ENCODE measurements at regions not wholly inside any gene's neighbourhood (a gene's known extent, or its start where the extent isn't known, plus 50 kb on each side); places are given as distances from the start of the nearest gene placed in this dataset.
"Not testable (repeated sequence)": the region's sequence is repeated elsewhere in the genome, so short reads cannot be mapped to it uniquely, and the experiment has no call there.

DNA sequence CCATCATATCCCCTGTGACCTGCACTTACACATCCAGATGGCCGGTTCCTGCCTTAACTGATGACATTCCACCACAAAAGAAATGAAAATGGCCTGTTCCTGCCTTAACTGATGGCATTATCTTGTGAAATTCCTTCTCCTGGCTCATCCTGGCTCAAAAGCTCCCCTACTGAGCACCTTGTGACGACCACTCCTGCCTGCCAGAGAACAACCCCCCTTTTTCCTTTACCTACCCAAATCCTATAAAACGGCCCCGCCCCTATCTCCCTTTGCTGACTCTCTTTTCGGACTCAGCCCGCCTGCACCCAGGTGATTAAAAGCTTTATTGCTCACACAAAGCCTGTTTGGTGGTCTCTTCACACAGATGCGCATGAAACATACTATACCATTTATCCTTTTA is 279.7 kb upstream of the CHRM3 start:
- not testable (repeated sequence) for DNase-seq

DNA sequence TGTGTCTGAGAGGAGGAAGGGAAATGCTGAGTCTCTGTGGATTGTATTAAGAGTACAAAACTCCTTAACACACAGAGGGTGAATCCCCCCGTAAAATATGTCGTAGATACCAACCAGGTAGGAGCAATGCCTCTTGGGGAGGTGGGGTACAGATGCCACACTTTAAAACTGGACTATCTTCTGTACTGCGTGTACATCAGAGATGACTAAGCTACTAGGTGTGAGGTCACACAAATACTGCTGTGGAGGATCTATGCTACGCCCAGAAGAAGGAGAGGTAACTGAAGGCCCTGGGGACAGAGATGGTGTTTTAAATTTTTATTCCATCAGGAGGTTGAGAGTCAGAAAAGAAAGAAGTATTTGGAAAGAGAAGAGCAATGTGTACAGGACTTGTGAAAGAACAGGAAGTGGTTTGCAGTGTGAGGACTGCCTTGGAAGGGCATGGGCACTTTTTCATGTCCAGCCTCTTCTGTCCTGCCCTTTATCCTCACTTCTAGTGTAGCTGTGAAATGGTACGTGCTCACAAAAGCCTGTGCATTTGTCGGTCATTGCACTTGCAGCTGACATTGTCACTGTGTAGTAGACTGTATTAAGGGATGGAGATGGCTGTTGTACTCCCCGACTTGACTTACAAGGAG is 287.8 kb upstream of the CHRM3 start:
- DNase-seq = no peak

DNA sequence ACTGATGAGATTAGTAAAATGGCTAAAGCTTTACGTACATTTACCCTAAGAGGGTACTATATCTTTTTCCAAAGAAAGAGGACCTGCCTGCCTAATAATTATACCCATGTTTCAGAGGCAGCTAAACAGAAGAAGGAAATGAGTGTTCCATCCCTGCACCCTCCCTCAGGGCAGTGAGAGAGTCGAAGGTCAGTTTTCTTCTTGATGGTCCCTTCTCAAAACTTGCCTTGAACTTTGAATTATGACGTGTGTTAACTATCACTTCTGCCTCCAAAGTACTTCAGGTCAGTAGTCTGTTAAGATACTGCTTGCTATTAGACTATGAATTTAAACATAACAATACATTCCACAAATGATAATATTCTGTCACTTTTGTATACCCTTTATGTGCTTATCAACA is 294.8 kb upstream of the CHRM3 start:
- no peak for DNase-seq

DNA sequence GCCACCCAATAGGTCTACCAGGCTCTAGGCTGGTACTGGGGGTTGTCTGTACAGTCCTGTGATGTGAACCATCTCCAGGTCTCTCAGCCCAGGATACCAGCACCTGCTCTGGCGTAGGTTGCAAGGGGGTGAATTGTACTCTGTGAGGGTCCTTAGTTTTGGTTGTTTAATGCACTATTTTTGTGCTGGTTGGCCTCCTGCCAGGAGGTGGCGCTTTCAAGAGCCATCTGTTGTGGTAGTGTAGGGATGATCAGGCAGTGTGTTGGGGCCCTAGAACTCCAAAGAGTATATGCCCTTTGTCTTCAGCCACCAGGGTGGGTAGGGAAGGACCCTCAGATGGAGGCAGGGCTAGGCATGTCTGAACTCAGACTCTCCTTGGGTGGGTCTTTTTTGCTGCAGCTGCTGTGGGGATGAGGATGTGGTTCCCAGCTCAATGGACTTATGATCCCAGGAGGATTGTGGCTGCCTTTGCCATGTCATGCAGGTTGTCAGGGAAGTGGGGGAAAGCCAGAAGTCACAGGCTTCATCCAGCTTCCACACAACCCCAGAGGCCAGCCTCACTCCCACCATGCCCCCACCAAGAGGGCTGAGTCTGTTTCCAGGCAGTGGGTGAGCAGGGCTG is 301.8 kb upstream of the CHRM3 start:
- DNase-seq = no peak

DNA sequence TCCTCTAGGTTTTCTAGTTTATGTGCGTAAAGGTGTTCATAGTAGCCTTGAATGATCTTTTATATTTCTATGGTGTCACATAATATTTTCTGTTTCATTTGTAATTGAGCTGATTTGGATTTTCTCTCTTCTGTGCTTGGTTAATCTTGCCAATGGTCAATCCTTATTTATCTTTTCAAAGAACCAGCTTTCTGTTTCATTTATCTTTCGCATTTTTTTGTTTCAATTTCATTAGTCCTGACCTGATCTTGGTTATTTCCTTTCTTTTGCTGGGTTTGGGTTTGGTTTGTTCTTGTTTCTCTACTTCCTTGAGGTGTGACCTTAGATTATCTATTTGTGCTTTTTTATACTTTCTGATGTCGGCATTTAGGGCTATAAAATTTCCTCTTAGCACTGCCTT is 304.4 kb upstream of the CHRM3 start:
- not testable (repeated sequence) for DNase-seq

DNA sequence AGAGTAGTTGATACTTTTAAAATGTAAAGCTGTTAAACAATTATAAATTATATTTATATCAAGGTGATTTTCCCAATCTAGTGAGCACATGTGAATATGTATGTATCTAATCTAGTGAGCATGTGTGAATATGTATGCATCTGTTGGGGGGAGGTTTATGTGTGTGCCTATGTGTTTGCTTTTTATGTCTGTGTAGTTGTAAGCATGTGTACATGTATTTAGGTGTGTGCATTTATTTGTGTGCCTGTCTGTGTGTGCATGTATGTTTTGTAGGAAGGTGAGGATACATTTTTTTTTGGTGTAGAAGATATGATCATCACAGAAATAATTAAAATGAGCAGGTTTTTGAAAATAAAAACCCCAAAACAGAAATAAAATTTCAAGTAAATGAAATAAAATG is 318.9 kb upstream of the CHRM3 start:
- DNase-seq = no peak

DNA sequence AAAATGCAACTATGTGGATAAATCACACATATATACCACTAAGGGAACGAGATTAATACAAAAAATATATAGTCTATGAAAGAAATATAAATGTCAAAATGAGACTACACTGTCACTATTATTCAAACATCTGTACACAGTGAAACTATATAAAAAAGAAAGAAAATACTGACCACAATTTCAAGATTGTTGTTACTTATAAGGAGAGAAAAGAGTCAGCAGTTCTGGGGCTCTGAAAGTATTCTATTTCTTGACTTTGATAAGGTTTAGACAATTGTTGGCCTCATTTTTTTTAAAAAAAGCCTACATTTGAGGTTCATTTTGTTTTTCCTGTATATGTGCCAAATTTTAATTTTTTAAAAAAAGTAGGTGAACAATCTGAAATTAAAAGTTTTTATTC is 319.3 kb upstream of the CHRM3 start:
- no peak for DNase-seq

DNA sequence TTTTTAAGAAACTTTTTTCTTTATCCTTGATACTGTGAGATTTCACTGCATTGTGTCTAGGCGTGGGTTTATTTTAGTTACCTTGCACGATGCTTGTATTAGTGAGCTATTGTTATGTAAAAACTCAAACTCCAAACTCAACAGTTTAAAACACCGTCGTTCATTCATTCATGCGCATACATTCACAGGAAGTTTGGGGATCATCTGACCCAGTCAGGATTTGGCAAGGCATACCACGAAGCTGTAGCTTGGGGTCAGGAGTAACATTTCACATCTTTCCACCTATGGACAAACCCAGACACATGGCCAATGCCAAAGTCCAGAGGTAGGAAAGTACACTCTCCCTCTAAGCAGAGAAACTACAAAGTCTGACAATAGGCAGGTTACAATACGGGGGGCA is 324.6 kb upstream of the CHRM3 start:
- DNase-seq = no peak

DNA sequence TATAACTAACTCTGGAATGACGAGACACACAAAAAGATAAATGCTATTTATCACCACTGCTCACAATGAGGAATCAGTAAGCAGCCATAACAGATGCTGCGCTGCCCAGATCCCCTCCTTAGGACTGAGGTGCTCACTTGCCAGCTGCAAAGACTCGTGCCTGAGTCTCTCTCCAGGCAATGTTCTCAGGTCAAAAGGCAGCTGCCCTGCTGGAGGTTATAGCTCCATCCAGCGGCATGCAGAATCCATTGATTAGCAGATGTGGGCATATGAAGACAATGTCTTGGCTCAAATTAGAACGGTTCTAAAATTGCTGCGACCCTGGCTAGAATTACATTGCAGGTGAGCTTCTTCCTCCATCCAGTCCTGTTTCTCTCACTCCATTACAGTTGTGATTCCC is 328.2 kb upstream of the CHRM3 start:
- DNase-seq = no peak

DNA sequence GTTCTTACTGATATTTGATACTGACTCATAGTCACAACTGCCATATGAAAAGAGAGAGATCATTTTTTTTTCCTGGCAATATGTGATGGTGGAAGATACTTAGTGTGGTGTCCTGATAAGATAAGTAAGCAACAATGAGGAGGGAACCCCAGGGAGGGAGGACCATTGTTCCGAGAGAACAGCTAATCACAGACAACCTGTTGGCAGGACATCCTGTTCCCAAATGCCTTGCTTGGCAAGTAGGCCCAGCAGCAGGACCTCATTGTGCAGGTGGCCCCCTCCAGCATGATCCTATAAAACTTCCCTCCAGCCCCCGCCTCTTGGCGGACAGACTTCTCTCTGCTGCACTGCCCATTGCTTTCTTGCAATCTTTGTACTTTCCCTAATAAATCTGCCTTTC is 329.4 kb upstream of the CHRM3 start:
- no peak for DNase-seq

DNA sequence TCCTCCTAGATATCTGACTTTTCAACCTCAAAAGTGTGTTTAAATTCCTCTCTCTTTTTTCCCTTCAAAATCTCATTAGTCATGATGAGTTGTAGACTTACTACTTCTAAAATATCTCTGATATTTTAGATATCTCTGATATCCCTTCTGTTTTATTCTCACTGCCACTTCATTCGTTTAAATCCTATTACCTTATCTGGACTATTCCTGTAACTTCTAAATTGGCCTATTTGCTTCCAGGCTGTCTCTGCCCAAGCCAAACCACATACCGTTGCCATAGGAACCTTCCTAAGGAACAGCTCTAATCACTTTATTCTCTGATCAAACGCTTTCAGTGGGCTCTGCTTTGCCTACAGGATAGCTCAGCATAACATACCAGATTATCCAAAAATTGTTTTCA is 333.1 kb upstream of the CHRM3 start:
- DNase-seq = no peak

DNA sequence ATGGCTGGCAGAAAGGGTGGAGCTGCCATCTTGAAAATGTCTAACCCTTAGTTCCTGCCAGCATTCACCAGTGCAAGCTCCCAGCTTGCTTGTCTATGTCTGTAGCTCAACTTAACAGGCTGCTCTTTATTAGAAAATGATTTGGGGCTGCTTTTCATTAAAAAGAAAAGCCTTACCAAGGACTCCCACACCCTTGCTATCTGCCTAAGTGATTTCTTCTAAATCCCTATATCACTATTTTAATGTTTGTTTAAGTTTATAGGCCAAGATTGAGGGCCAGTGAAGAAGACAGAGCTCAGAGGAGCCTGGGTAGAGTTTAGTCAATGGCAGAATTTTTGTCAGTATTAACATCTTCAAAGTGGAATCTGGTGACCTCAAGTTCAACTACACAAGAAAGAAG is 336.8 kb upstream of the CHRM3 start:
- no peak for DNase-seq

DNA sequence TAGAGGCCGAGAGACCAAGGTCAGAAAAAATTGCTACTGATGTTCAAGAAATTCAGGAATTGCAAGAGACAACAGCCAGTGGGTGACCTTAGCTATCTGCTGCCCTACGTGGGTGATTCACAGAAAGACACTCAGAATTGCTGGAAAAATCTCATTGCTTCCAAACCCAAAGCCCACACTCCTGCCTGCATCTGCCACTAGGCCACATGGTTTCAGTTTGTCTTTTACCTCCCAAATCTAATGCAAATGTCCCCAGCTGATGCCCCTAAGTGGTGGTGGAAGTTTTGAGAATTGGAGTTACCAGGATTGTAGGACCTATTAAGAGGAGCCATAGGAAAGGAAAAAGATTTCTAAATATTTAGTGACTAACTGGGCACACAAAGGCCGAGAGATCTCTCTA is 341.5 kb upstream of the CHRM3 start:
- no peak for DNase-seq

DNA sequence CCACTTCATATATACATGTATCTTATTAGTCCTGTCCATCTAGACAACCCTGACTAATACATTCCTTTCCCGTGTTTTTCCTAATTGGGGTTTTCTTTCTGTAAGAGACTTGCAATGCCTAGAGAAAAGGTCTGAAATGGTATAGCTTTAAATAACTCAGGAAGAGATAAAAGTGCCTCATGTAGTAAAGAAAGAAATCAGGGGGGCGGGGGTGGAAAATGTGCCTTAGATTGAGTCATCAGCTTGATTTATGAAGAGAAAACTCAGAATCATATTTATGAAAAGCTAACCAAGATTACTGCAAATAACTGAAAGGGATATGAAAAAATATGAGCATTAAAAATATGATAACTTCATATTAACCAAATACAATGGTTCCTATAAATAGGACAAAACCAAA is 345.8 kb upstream of the CHRM3 start:
- DNase-seq = no peak

DNA sequence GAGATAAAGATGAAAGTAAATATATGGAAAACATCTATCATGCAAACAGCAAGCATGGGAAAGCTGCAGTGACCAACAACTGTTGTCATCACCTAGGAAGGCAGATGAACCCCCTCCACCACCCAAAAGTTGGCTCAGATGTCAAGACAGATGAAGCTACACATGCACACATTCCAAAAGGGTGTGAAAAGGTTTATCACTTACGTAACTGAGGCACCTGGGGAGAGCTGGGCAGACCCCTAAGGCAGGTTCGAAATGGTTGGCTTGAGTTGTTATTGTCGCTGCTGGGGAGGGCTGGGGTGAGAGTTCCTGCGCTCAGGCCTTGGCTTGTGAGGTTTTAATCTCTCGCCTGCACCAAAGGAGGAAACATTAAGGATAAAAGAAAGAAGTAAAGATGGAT is 355.1 kb upstream of the CHRM3 start:
- DNase-seq = no peak

DNA sequence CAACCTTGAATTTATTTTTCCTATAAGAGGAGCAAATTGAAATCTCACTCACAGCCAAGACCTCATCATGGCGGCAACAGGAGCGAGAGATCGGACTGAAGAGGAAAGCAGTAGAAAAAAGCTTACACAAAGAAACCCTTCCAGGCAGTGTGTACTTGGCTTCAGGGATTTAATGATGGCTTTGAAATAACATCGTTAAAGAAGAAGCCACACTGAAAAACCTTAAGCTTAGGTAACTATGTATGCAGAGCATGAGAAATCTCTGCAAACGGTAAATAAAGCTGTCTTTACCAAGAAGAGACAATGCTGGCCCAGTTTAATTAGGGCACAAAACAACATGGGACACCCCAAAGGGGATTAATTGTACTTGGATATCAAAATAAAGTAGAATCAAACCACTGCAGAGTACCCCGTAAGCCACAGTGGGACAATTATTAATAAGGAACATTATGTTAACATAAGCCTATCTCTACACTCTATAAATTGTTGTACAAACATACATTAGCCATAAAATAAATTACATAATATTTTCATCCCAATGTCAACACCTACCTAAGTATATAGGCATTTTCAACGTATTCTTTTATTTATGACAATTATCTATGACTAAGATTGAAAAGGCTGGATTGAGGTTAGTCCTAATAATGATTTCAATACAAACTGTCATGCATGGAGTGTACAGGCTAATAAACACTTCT is 360.2 kb upstream of the CHRM3 start:
- no peak for DNase-seq

DNA sequence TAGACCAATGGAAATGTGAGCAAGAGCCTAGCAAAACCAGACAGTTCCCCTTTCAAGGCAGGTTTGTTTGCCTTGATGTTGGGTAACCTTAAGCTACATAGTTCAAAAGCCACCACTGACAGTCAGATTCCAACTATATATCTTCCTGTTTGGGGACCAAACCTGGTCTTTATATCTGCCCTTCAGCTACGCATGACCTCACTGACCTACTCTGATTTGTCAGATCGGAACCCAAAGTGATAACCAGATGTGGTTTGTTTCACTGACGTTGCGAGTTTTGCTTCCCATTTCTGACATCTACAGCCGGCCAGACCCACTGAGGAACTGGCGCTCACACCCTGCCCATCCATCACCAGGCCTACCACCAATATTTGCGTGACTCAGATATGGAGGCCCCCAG is 361.1 kb upstream of the CHRM3 start:
- no peak for DNase-seq

DNA sequence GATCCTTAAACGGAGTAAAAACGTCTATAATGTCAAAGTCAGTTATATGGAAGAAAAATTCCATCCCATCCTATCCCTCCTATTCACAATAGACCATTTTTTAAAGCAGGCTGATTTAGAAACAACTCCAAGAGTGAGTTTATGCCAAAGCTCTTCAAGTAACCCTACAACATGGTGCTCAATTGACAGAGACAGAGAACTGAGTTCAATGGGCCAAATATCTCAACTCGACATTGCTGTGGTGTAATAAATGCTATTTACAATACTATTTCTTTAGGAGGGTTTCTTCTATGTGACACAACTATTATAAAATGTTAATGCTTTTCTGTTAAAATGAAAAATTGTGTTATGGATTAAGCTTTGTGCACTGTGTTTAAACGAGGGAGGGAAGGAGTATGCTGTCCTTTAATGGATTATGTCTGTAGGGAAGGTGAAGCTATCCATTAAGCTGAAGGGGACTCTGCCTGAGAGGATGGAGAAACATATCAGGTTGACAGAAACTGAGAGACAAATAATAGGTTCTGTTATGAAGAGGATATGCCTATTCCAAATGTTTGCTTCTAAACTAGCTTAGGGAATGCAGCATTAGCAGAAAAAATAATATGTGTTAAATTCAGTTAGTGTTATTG is 362.5 kb upstream of the CHRM3 start:
- no peak for DNase-seq

DNA sequence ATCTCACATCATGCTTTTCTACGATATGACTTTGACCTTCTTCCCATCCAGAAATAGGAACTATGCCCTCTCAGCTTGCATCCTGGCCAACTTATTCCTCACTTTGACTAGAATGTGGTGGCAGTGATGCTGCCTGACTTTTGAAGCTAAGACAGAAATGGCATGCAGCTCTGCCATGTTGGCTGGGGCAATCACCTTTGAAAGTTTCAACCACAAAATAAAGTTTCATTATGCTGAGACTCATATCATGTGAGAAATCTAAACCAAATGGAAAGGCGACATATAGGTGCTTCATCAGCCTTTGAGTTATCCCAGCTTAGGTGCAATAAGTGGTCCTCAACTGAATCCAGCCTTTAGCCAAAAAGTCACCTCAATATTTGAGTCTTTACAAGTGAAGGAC is 370.0 kb upstream of the CHRM3 start:
- DNase-seq = no peak

DNA sequence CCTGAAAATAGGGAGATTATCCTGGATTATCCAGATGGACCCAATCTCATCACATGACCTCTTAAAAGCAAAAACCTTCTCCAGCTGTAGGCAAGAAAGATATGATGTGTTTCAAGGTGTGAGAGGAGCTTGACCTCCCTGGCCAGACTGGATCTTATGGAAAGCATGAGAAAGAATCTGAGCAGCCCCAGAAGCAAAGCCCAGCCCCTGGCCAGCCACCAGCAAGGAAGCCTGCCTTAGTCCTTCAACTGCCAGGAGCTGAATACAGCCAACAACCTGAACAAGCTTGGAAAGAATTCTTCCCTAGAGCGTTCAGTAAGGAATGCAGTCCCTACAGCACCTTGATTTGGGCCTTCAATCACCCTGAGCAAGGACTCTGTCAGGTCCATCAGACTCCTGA is 375.0 kb upstream of the CHRM3 start:
- DNase-seq = no peak

DNA sequence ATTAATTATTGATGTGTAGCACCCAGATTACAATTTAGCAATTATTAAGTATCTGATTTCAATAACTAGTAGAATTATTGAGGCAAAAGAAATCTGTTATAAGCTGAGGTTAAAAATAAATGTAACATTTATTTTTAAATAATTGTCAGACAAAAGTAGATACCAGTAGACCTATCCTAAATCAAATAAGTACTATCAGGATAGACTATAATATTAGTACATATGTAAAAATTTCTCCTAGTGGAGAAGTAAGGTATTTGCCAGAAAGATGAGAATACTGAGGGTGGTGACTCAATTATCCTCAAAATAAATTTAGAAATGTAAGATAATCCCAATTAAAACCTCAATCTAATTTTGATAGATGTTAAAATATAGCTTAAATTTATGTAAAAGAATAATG is 377.8 kb upstream of the CHRM3 start:
- no peak for DNase-seq

DNA sequence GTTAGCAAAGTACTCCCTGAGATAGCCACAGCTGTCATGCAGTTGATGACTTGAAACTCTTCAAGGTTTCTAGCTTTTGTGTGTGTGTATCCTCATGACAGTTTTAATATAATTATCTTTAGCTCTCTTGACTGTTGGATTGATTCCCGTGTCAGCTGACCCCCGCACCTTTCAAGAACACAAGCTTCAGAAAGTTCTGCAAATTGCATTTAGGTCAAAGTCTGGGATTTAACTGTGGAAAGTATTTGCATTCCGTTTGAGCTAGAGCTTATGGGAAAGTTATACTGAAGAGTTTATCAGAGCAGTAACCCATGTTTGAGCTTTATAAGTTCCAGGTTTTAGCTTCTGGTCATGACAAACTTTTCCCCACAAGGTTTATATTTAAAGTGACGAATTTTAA is 380.1 kb upstream of the CHRM3 start:
- DNase-seq = no peak

DNA sequence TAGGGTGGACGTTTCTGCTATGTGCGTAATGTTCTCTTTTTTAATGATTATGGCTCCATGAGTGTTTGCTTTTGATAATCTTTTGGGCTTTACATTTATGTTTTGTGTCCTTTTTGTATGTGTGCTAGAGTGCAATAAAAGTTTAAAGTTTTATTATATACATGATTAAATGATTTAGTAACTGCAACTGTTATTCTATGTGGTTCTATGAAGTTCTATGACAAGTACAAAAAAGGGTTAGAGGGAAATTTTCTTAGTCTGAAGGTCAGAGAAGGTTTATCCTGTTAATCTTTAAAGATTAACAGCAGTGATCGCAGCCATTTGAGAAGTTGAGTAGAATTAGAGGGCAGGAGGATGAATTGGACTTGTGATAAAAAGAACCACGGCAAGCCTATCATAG is 386.4 kb upstream of the CHRM3 start:
- DNase-seq = no peak

DNA sequence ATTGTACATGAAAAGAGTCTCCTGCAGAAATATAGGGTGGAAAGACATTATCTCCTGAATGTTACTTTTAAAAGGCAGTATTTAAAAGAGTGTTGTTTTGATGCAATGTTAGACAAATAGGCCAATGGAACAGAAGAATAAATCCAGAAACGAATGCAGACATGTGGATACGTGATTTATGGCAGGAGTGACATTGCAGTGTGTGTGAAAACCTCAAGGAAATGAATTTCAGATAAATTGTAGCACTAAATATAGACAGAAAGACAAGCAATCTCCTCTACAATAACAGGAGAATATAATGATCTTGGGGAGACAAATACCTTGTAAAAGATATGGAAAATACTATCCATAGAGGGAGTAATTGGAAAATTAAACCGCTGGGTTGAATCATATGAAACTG is 387.8 kb upstream of the CHRM3 start:
- no peak for DNase-seq

Data from GF-D8 (cell line).